Prostate gland (tissue), 2 donors: ENCODE measurements at regions not wholly inside any gene's neighbourhood (a gene's known extent, or its start where the extent isn't known, plus 50 kb on each side); places are given as distances from the start of the nearest gene placed in this dataset.
"Not testable (repeated sequence)": the region's sequence is repeated elsewhere in the genome, so short reads cannot be mapped to it uniquely, and the experiment has no call there.

Source experiments
- POLR2AphosphoS5 ChIP-seq: sonication (generic); formaldehyde crosslinking; IDR thresholded peaks from one replicate; pipeline ENCODE4 v1.6.1; 2017; ENCODE audit warnings: antibody characterized with exemption
- TF ChIP-seq, protein P1 (sequence below), 4 experiments: fragments of 200-600 bp in 2 of 4; fragments of 450-650 bp in 2 of 4; sonication (generic) in 2 of 4; IDR thresholded peaks; 1 replicate in 3 of 4; 2 replicates in 1 of 4; pipeline ENCODE4 v1.5.1; 2016 to 2019; ENCODE audit warnings: antibody characterized with exemption in 4 of 4, mild to moderate bottlenecking in 2 of 4, moderate library complexity in 2 of 4

DNA sequence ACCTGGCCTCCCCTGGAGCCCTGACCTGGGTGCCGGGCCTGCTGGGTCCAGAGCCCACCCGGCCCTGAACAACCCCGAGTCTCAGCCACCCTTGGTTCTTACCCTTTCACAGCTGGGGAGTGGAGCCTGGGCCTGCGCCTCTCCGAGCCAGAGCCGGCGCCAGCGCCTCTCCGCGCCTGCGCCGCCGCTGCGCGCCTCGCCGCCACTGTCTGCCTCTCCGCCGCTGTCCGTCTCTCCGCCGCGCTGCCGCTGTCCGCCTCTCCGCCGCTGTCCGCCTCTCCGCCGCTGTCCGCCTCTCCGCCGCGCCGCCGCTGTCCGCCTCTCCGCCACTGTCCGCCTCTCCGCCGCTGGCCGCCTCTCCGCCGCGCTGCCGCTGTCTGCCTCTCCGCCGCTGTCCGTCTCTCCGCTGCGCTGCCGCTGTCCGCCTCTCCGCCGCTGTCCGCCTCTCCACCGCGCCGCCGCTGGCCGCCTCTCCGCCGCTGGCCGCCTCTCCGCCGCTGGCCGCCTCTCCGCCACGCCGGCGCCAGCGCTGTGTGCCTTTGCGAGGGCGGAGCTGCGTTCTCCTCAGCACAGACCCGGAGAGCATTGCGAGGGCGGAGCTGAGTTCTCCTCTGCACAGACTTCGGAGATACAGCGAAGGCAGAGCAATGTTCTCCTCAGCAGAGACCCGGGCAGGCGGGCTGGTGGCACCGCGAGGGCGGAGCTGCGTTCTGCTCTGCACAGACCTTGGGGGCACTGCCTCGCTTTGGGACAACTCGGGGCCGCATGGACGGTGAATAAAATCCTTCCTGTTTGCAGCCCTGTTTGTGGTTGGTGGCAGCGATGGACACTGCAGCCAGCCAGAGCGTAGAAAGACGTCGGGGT, 1553.7 kb downstream of the RPIA start:
- TF ChIP-seq, protein P1, sequence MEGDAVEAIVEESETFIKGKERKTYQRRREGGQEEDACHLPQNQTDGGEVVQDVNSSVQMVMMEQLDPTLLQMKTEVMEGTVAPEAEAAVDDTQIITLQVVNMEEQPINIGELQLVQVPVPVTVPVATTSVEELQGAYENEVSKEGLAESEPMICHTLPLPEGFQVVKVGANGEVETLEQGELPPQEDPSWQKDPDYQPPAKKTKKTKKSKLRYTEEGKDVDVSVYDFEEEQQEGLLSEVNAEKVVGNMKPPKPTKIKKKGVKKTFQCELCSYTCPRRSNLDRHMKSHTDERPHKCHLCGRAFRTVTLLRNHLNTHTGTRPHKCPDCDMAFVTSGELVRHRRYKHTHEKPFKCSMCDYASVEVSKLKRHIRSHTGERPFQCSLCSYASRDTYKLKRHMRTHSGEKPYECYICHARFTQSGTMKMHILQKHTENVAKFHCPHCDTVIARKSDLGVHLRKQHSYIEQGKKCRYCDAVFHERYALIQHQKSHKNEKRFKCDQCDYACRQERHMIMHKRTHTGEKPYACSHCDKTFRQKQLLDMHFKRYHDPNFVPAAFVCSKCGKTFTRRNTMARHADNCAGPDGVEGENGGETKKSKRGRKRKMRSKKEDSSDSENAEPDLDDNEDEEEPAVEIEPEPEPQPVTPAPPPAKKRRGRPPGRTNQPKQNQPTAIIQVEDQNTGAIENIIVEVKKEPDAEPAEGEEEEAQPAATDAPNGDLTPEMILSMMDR (IDR thresholded peaks at IDR 0.05) = not testable (repeated sequence)
- not testable (repeated sequence) for TF ChIP-seq POLR2AphosphoS5
